ENCODE measurements at regions not wholly inside any gene's neighbourhood (a gene's known extent, or its start where the extent isn't known, plus 50 kb on each side); places are given as distances from the start of the nearest gene placed in this dataset.
A peak's percentile ranks its signal among the peaks of the same experiment; 100 is the strongest.

DNA sequence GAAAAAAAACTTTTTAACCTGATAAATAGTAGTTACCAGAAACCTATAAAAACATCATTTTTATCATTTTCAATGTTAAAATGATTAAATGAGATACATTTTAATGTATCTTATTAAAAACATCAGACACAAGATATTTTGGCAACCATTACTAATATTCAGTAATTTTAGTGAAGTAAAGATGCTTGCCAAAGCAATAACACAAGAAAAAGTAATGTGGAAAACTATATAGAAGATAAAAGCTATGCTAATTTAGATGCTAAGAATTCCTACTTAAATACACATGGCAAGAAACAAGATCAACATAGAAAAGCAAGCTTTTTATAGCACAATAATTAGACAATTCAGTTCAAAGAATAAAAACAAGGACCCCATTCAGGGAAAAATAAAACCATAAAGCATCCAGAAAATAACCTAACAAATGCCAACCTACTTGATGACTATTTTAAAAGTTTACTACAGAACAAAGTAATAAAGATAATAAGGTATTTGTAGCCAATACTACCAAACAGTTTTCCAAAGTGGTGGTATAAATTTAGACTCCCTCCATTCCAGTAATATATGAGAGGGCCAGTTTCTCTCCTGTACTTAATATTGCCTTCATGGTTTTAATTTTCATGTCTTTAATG is 489.5 kb downstream of the CDH2 start:
- no peak overlapping the region for H3K4me3 ChIP-seq
- TF ChIP-seq POLR2A (IDR thresholded peaks at IDR 0.05): no peak
- TF ChIP-seq, protein P1, sequence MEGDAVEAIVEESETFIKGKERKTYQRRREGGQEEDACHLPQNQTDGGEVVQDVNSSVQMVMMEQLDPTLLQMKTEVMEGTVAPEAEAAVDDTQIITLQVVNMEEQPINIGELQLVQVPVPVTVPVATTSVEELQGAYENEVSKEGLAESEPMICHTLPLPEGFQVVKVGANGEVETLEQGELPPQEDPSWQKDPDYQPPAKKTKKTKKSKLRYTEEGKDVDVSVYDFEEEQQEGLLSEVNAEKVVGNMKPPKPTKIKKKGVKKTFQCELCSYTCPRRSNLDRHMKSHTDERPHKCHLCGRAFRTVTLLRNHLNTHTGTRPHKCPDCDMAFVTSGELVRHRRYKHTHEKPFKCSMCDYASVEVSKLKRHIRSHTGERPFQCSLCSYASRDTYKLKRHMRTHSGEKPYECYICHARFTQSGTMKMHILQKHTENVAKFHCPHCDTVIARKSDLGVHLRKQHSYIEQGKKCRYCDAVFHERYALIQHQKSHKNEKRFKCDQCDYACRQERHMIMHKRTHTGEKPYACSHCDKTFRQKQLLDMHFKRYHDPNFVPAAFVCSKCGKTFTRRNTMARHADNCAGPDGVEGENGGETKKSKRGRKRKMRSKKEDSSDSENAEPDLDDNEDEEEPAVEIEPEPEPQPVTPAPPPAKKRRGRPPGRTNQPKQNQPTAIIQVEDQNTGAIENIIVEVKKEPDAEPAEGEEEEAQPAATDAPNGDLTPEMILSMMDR (IDR thresholded peaks at IDR 0.05): no peak
- H3K27ac ChIP-seq: no peak overlapping the region
- no peaks in the 10 kb centered on the region for H3K27me3 ChIP-seq
- no peaks in the 10 kb centered on the region for H3K36me3 ChIP-seq
- H3K4me1 ChIP-seq: no peaks in the 10 kb centered on the region
- peaks cover 0 to 13% (median 0%) of the 10 kb centered on the region in 3 donors for H3K9me3 ChIP-seq
- ATAC-seq: no peak

DNA sequence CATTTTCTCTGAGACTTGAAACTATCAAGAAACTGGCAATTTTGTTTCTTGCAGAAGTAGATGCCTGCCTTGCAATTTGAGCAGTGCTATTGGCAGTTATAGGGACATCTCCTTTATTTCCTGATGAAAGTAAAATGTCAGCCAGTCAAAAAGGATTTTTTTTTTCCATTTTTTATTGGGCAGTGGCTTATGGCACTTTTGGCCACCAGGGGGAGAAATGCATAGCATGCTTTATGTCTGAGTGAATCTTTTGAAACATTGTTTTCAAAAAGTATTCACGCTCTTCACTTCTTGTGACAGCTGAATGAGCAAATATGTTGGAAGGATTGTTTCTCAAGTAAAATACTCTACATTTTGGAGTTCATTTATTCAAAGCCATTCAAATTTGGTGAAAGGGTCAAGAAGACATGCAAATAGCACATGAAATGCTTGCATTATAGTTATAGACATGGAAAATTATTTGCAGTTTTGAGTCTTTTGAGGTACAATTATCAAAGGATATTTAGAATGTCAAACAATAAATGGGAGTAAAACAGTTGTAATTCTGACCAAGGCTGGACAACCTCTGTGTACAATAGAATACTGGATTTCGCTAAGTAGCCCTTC is 491.0 kb downstream of the CDH2 start:
- H3K27me3 ChIP-seq: no peaks in the 10 kb centered on the region
- peaks cover 0 to 13% (median 0%) of the 10 kb centered on the region in 3 donors for H3K9me3 ChIP-seq
- H3K4me1 ChIP-seq: no peaks in the 10 kb centered on the region
- H3K4me3 ChIP-seq: no peak overlapping the region
- H3K36me3 ChIP-seq: no peaks in the 10 kb centered on the region
- no peak for ATAC-seq
- TF ChIP-seq, protein P1 (IDR thresholded peaks at IDR 0.05): peak; percentile 24 to 48 (median 38)
- TF ChIP-seq EP300 (IDR thresholded peaks at IDR 0.05): no peak
- 64 to 65% methylated on average over 2 of the region's 2 CpGs for WGBS, 2 donors (ENCODE audit: low coverage in 1 of 2)
- H3K27ac ChIP-seq: no peak overlapping the region

DNA sequence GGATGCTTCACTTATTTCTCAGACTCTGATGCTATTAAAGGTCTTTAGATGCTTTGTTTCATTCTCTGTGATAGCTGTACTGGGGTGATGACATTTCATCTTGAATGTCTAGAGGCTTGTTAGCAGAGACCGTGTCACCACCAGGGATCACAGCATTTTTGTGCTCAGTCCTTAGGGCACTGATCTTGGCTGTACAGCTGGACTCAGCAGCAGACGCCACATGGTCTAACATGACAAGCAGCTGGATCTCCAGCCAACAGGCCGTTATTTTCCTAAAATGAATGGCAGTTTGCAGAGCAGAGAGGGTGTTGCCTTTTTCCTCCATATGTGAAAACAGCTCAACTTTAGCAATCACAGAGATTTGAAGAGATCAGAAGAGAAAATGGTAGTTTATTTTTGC is 491.8 kb downstream of the CDH2 start:
- Histone ChIP-seq H3K4me3 (no peak overlapping the region), H3K4me1 (no peaks in the 10 kb centered on the region), H3K36me3 (no peaks in the 10 kb centered on the region), H3K27me3 (no peaks in the 10 kb centered on the region), H3K9me3 (peaks cover 0 to 13% (median 0%) of the 10 kb centered on the region in 3 donors), H3K27ac (no peak overlapping the region)
- ATAC-seq: no peak
- TF ChIP-seq POLR2A (IDR thresholded peaks at IDR 0.05) (no peak), POLR2AphosphoS5 (IDR thresholded peaks at IDR 0.05) (no peak), EP300 (IDR thresholded peaks at IDR 0.05) (no peak)
- TF ChIP-seq, protein P1 (IDR thresholded peaks at IDR 0.05): no peak
- 38% methylated on average over 3 of the region's 3 CpGs; no CpG with 5 or more reads in 1 of the 2 donors for WGBS, 2 donors (ENCODE audit: low coverage in 1 of 2)

DNA sequence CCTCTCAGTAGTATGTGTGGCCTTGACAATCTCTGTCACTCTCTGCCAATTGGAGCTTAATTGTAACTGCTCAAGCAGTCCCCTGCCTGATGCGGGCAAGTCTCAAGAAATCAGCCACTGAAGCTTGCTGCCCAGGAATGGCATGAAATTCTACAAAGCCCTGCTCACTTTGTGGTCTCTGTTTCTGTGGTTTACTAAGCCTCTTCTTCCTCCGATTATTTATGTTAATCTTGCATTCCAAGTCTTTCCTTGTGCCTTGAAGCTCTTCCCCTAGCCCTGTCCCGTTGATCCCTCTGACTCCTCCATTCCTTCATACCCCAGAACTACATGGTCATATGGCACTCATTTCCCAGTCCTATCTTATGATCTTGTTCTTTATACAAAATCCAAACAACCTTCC is 489.3 kb upstream of the CHST9 start:
- no peaks in the 10 kb centered on the region for H3K27me3 ChIP-seq
- H3K9me3 ChIP-seq: peaks cover 0 to 9% (median 0%) of the 10 kb centered on the region in 3 donors
- TF ChIP-seq POLR2AphosphoS5 (IDR thresholded peaks at IDR 0.05) (no peak), EP300 (IDR thresholded peaks at IDR 0.05) (no peak), POLR2A (IDR thresholded peaks at IDR 0.05) (no peak)
- TF ChIP-seq, protein P1 (IDR thresholded peaks at IDR 0.05): no peak
- no peaks in the 10 kb centered on the region for H3K4me1 ChIP-seq
- H3K4me3 ChIP-seq: no peak overlapping the region
- no peak overlapping the region for H3K27ac ChIP-seq
- no peak for ATAC-seq
- no peaks in the 10 kb centered on the region for H3K36me3 ChIP-seq
- 73 to 88% methylated on average over 3 of the region's 3 CpGs for WGBS, 2 donors (ENCODE audit: low coverage in 1 of 2)

DNA sequence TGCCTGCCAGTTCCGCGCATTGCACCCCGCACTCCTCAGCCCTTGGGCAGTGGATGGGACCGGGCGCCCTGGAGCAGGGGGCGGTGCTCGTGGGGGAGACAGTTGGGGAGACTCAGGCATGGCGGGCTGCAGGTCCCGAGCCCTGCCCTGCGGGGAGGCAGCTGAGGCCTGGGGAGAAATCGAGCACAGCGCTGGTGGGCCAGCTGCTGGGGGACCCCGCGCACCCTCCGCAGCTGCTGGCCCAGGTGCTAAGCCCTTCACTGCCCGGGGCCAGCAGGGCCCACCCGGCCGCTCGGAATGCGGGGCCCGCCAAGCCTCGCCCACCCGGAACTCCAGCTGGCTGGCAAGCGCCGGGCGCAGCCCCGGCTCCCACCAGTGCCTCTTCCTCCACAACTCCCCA is 488.8 kb upstream of the CHST9 start:
- TF ChIP-seq, protein P1 (IDR thresholded peaks at IDR 0.05): no peak
- no peak for TF ChIP-seq POLR2A (IDR thresholded peaks at IDR 0.05)
- no peak for TF ChIP-seq POLR2AphosphoS5 (IDR thresholded peaks at IDR 0.05)
- no peak for TF ChIP-seq EP300 (IDR thresholded peaks at IDR 0.05)
- ATAC-seq: peak; percentile 19
- no peak overlapping the region for H3K4me3 ChIP-seq
- H3K27ac ChIP-seq: no peak overlapping the region
- H3K36me3 ChIP-seq: no peaks in the 10 kb centered on the region
- no CpG with 5 or more reads among the region's 27 CpGs for WGBS, 2 donors (ENCODE audit: low coverage in 1 of 2)
- peaks cover 0 to 9% (median 0%) of the 10 kb centered on the region in 3 donors for H3K9me3 ChIP-seq
- no peaks in the 10 kb centered on the region for H3K4me1 ChIP-seq
- no peaks in the 10 kb centered on the region for H3K27me3 ChIP-seq
